IPS DF 4.7 (cell line): ENCODE measurements at regions not wholly inside any gene's neighbourhood (a gene's known extent, or its start where the extent isn't known, plus 50 kb on each side); places are given as distances from the start of the nearest gene placed in this dataset.

ENCODE experiments used
- DNase-seq: peaks from one replicate; pipeline ENCODE4 v3.0.0-alpha.2; 2013; ENCODE audit warnings: low spot score; ENCODE audit errors: extremely low read depth

- DNase-seq, result no peak
Observed at GRCh38 chr6:113482771-113483170, 374.4 kb upstream of the MARCKS start.

- DNase-seq, result no peak
Observed at GRCh38 chr6:113486199-113486598, 370.9 kb upstream of the MARCKS start.

GRCh38 chr6:113487489-113488058, 369.6 kb upstream of the MARCKS start:
- no peak for DNase-seq

GRCh38 chr6:113488061-113488460, 369.1 kb upstream of the MARCKS start:
- DNase-seq, result no peak

GRCh38 chr6:113488812-113489685, 368.1 kb upstream of the MARCKS start:
- DNase-seq, result no peak

- no peak for DNase-seq
Observed at GRCh38 chr6:113489952-113490746, 367.0 kb upstream of the MARCKS start.

- DNase-seq, result no peak
Observed at GRCh38 chr6:113491376-113491775, 365.8 kb upstream of the MARCKS start.

- DNase-seq, result no peak
Observed at GRCh38 chr6:113493991-113494390, 363.2 kb upstream of the MARCKS start.

GRCh38 chr6:113495521-113495920, 361.6 kb upstream of the MARCKS start:
- no peak for DNase-seq

- DNase-seq, result no peak
Observed at GRCh38 chr6:113496166-113496565, 361.0 kb upstream of the MARCKS start.

GRCh38 chr6:113500221-113500620, 356.9 kb upstream of the MARCKS start:
- no peak for DNase-seq

- no peak for DNase-seq
Observed at GRCh38 chr6:113505084-113505699, 352.0 kb upstream of the MARCKS start.

- DNase-seq, result no peak
Observed at GRCh38 chr6:113508249-113508648, 348.9 kb upstream of the MARCKS start.

- DNase-seq, result no peak
Observed at GRCh38 chr6:113511100-113511499, 346.0 kb upstream of the MARCKS start.

- no peak for DNase-seq
Observed at GRCh38 chr6:113512576-113512975, 344.6 kb upstream of the MARCKS start.

- no peak for DNase-seq
Observed at GRCh38 chr6:113513086-113513485, 344.1 kb upstream of the MARCKS start.

GRCh38 chr6:113522376-113522775, 334.8 kb upstream of the MARCKS start:
- no peak for DNase-seq

- no peak for DNase-seq
Observed at GRCh38 chr6:113524826-113525225, 332.3 kb upstream of the MARCKS start.

GRCh38 chr6:113526553-113526952, 330.6 kb upstream of the MARCKS start:
- DNase-seq, result no peak

- DNase-seq, result no peak
Observed at GRCh38 chr6:113526995-113527394, 330.1 kb upstream of the MARCKS start.

GRCh38 chr6:113528111-113528510, 329.0 kb upstream of the MARCKS start:
- DNase-seq, result no peak

GRCh38 chr6:113529196-113529595, 327.9 kb upstream of the MARCKS start:
- DNase-seq, result no peak
